ENCODE measurements at regions not wholly inside any gene's neighbourhood (a gene's known extent, or its start where the extent isn't known, plus 50 kb on each side); places are given as distances from the start of the nearest gene placed in this dataset.
"Not testable (repeated sequence)": the region's sequence is repeated elsewhere in the genome, so short reads cannot be mapped to it uniquely, and the experiment has no call there.

DNA sequence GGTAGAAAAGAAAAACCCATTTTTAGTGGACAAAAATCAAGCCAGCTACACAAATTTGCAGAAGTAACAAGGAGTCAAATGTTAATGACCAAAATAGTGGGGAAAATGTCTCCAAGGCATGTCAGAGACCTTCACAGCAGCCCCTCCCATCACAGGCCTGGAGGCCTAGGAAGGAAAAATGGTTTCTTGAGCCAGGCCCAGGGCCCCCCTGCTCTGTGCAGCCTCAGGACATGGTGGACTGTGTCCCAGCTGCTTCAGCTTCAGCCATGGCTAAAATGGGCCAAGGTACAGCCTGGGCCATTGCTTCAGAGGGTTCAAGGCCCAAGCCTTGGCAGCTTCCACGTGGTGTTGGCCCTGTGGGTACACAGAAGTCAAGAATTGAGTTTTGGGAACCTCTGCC is 82.5 kb upstream of the CLVS2 start:
- no peaks in the 10 kb centered on the region for H3K27me3 ChIP-seq
- no peak overlapping the region for H3K27ac Mint-ChIP-seq
- H3K4me3 ChIP-seq: no peak overlapping the region
- no peaks in the 10 kb centered on the region for H3F3A ChIP-seq (ENCODE audit: low read depth)
- H3K9me3 Mint-ChIP-seq: peaks cover 10% of the 10 kb centered on the region
- H3K9ac ChIP-seq: no peak overlapping the region
- no peak overlapping the region for H2AFZ ChIP-seq (replicated peaks)
- TF ChIP-seq EZH2 (IDR thresholded peaks at IDR 0.05): no peak
- no peak overlapping the region for H3K4me2 ChIP-seq
- no peaks in the 10 kb centered on the region for H3K27me3 Mint-ChIP-seq (ENCODE audit: insufficient read depth, low read depth)
- H3K36me3 Mint-ChIP-seq: peaks cover 2% of the 10 kb centered on the region
- H3K9me3 ChIP-seq (ENCODE audit: low read depth): peaks cover 6% of the 10 kb centered on the region
- H3K4me3 Mint-ChIP-seq: no peak overlapping the region
- H4K20me1 ChIP-seq (ENCODE audit: low read depth): no peaks in the 10 kb centered on the region
- H3K4me1 ChIP-seq: no peaks in the 10 kb centered on the region
- no peak overlapping the region for H3K27ac ChIP-seq
- H3K4me1 Mint-ChIP-seq: no peaks in the 10 kb centered on the region
- DNase-seq (ENCODE audit: low spot score): no peak
- H3K79me2 ChIP-seq (ENCODE audit: low read depth): no peaks in the 10 kb centered on the region
- H3K36me3 ChIP-seq: no peaks in the 10 kb centered on the region

DNA sequence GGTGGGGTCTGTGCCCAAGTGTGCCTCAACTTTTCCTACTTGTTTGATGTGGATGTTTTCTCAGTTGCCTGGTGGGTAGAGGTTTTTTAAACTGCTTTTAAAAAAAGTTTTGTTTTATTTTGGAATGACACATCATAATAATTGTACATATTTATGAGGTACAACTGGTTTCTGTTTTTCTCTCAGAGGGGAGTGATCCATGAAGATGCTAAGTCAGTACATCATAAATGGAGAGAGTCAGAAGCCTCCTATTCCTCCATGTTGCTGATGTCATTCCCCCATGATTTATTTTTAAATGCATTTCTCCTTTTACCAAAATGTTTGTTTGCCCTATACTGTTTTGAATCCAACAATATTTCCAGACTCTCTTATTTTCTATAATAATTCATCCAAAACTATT is 77.3 kb upstream of the CLVS2 start:
- no peak overlapping the region for H3K4me3 Mint-ChIP-seq
- H3K27ac Mint-ChIP-seq: no peak overlapping the region
- Histone ChIP-seq H4K20me1 (ENCODE audit: low read depth) (no peaks in the 10 kb centered on the region), H3K4me2 (no peak overlapping the region), H3K4me3 (no peak overlapping the region), H3K27me3 (no peaks in the 10 kb centered on the region), H3K79me2 (ENCODE audit: low read depth) (no peaks in the 10 kb centered on the region), H3K9ac (no peak overlapping the region), H3K27ac (no peak overlapping the region), H3F3A (ENCODE audit: low read depth) (no peaks in the 10 kb centered on the region), H2AFZ (replicated peaks) (no peak overlapping the region), H3K4me1 (no peaks in the 10 kb centered on the region), H3K36me3 (no peaks in the 10 kb centered on the region), H3K9me3 (ENCODE audit: low read depth) (peaks cover 6% of the 10 kb centered on the region)
- no peak for DNase-seq (ENCODE audit: low spot score)
- no peaks in the 10 kb centered on the region for H3K27me3 Mint-ChIP-seq (ENCODE audit: insufficient read depth, low read depth)
- TF ChIP-seq, protein P1, sequence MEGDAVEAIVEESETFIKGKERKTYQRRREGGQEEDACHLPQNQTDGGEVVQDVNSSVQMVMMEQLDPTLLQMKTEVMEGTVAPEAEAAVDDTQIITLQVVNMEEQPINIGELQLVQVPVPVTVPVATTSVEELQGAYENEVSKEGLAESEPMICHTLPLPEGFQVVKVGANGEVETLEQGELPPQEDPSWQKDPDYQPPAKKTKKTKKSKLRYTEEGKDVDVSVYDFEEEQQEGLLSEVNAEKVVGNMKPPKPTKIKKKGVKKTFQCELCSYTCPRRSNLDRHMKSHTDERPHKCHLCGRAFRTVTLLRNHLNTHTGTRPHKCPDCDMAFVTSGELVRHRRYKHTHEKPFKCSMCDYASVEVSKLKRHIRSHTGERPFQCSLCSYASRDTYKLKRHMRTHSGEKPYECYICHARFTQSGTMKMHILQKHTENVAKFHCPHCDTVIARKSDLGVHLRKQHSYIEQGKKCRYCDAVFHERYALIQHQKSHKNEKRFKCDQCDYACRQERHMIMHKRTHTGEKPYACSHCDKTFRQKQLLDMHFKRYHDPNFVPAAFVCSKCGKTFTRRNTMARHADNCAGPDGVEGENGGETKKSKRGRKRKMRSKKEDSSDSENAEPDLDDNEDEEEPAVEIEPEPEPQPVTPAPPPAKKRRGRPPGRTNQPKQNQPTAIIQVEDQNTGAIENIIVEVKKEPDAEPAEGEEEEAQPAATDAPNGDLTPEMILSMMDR (IDR thresholded peaks at IDR 0.05): no peak
- no peak for TF ChIP-seq EZH2phosphoT487 (IDR thresholded peaks at IDR 0.05)
- no peak for TF ChIP-seq EZH2 (IDR thresholded peaks at IDR 0.05)
- peaks cover 7% of the 10 kb centered on the region for H3K9me3 Mint-ChIP-seq
- H3K4me1 Mint-ChIP-seq: no peaks in the 10 kb centered on the region
- H3K36me3 Mint-ChIP-seq: no peaks in the 10 kb centered on the region

DNA sequence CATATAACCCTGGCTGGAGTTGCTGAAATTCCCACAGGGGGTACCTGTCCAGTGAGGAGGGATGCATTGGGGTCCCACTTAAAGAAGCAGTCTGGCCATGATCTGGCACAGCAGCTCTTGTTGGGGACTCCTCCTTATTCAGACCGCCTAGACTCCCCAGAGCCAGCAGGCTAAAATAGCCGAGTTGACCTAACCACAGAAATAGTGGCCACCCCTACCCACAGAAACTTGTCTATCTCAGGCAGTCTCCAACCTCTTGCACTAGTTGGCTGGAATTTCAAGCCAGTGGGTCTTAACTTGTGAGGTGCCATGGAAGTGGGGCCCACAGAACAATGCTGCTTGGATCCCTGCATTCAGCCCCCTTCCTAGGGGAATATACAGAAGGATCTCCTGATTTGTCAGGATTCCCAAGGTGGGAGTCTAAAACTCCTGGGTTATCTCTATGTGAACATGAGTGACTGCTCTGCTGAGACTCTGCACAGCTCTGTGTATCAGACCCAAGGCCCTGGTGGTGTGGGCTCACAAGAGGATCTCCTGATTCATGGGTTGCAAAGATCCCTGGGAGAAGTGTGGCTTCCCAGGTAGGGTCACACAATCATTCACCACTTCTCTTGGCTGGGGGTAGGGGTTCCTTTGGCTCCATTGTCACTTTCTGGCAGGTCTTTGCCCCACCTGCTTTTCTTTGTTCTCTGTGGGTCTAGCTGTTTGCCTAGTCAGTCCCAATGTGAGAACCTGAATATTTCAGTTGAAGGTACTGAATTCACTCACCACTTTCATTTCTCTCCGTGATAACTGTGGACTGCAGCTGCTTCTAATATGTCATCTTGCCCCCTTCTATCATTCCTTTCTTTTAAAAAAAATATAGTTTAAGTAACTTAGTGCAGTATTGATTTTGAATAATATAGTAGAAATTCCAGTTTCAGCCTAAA is 65.5 kb upstream of the CLVS2 start:
- Histone ChIP-seq H3K36me3 (no peaks in the 10 kb centered on the region), H3K4me2 (no peak overlapping the region), H3K9ac (no peak overlapping the region), H3K79me2 (ENCODE audit: low read depth) (no peaks in the 10 kb centered on the region), H3K9me3 (ENCODE audit: low read depth) (no peaks in the 10 kb centered on the region), H3K4me3 (no peak overlapping the region), H3K27ac (no peak overlapping the region), H4K20me1 (ENCODE audit: low read depth) (no peaks in the 10 kb centered on the region), H3K4me1 (no peaks in the 10 kb centered on the region), H2AFZ (replicated peaks) (no peak overlapping the region), H3K27me3 (no peaks in the 10 kb centered on the region), H3F3A (ENCODE audit: low read depth) (no peaks in the 10 kb centered on the region)
- Mint-ChIP-seq H3K27ac (no peak overlapping the region), H3K27me3 (ENCODE audit: insufficient read depth, low read depth) (no peaks in the 10 kb centered on the region), H3K4me3 (no peak overlapping the region), H3K4me1 (no peaks in the 10 kb centered on the region), H3K9me3 (no peaks in the 10 kb centered on the region), H3K36me3 (no peaks in the 10 kb centered on the region)
- TF ChIP-seq, protein P1 (IDR thresholded peaks at IDR 0.05): no peak
- no peak for TF ChIP-seq EZH2phosphoT487 (IDR thresholded peaks at IDR 0.05)
- no peak for TF ChIP-seq EZH2 (IDR thresholded peaks at IDR 0.05)
- no peak for DNase-seq (ENCODE audit: low spot score)

DNA sequence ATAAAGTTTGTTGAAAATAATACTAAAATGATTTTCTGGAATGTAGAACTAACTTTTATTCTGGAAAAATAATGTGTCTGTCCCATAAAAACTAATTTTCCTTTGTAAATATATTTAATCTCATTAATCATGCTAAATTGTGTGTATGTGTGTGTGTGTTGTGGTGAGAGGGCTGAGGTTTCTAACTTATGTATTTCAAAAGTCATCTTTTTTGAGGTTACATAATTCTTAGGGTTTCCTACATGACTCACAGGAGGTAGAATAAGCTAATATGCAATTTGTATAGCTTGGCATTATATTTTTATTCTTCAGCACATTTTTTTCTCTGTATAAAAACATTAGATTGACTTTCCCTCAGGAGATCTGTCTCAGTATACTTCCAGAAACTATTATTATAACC is 64.1 kb upstream of the CLVS2 start:
- Histone ChIP-seq H3K9me3 (ENCODE audit: low read depth) (no peaks in the 10 kb centered on the region), H4K20me1 (ENCODE audit: low read depth) (no peaks in the 10 kb centered on the region), H3K9ac (no peak overlapping the region), H2AFZ (replicated peaks) (no peak overlapping the region), H3K27me3 (no peaks in the 10 kb centered on the region), H3K36me3 (no peaks in the 10 kb centered on the region), H3K4me3 (no peak overlapping the region), H3K4me2 (no peak overlapping the region), H3K79me2 (ENCODE audit: low read depth) (no peaks in the 10 kb centered on the region), H3K4me1 (no peaks in the 10 kb centered on the region), H3F3A (ENCODE audit: low read depth) (no peaks in the 10 kb centered on the region), H3K27ac (no peak overlapping the region)
- no peaks in the 10 kb centered on the region for H3K4me1 Mint-ChIP-seq
- H3K4me3 Mint-ChIP-seq: no peak overlapping the region
- H3K27ac Mint-ChIP-seq: no peak overlapping the region
- H3K36me3 Mint-ChIP-seq: no peaks in the 10 kb centered on the region
- no peaks in the 10 kb centered on the region for H3K27me3 Mint-ChIP-seq (ENCODE audit: insufficient read depth, low read depth)
- no peak for TF ChIP-seq EZH2 (IDR thresholded peaks at IDR 0.05)
- TF ChIP-seq, protein P1 (IDR thresholded peaks at IDR 0.05): no peak
- TF ChIP-seq EZH2phosphoT487 (IDR thresholded peaks at IDR 0.05): no peak
- H3K9me3 Mint-ChIP-seq: no peaks in the 10 kb centered on the region
- DNase-seq (ENCODE audit: low spot score): no peak

- H3K36me3 Mint-ChIP-seq; H3K27ac Mint-ChIP-seq; DNase-seq (ENCODE audit: low spot score); H2AFZ ChIP-seq (replicated peaks); H3K36me3 ChIP-seq; H3K4me3 ChIP-seq; H3K9me3 Mint-ChIP-seq; H3K4me2 ChIP-seq; H3K27ac ChIP-seq; H3K27me3 Mint-ChIP-seq (ENCODE audit: insufficient read depth, low read depth); H3K4me1 ChIP-seq; H3K9ac ChIP-seq; H3K79me2 ChIP-seq (ENCODE audit: low read depth); H3K4me3 Mint-ChIP-seq; H4K20me1 ChIP-seq (ENCODE audit: low read depth); H3K9me3 ChIP-seq (ENCODE audit: low read depth); H3K4me1 Mint-ChIP-seq; H3K27me3 ChIP-seq; H3F3A ChIP-seq (ENCODE audit: low read depth): not testable (repeated sequence)
These were observed 51.1 kb upstream of the CLVS2 start for GRCh38 chr6:122944936-122945335.

Data from neural progenitor cell (in vitro differentiated cells).